HL-60 (cell line): ENCODE measurements at regions not wholly inside any gene's neighbourhood (a gene's known extent, or its start where the extent isn't known, plus 50 kb on each side); places are given as distances from the start of the nearest gene placed in this dataset.
A peak's percentile ranks its signal among the peaks of the same experiment; 100 is the strongest.

ENCODE experiments used
- DNase-seq, 2 experiments: peaks; one replicate each; pipeline ENCODE4 v3.0.0-alpha.2; 2010 to 2020; ENCODE audit warnings: low read depth in 1 of 2, low spot score in 1 of 2
- H3K27ac ChIP-seq: fragments of 250-450 bp; sonication (Bioruptor Pico); replicated peaks from 2 replicates; pipeline ENCODE4 v1.5.1; 2020; ENCODE audit warnings: mild to moderate bottlenecking, moderate library complexity
- H3K27me3 ChIP-seq: fragments of 250-450 bp; sonication (Bioruptor Pico); 2 replicates; pipeline ENCODE4 v1.5.1; 2021; ENCODE audit warnings: mild to moderate bottlenecking, moderate library complexity; ENCODE audit not compliant: insufficient read depth, poor library complexity, severe bottlenecking
- H3K4me3 ChIP-seq: replicated peaks from 2 replicates; pipeline ENCODE4 v1.5.1; 2011; ENCODE audit warnings: mild to moderate bottlenecking, control low read depth, low read length; ENCODE audit not compliant: insufficient read depth
- CTCF ChIP-seq: IDR thresholded peaks from one replicate; pipeline ENCODE4 v1.5.1; 2011; ENCODE audit warnings: low read length, control low read depth, inconsistent platforms; ENCODE audit not compliant: insufficient read depth
- GABPA ChIP-seq: IDR thresholded peaks from 2 replicates; pipeline ENCODE4 v1.6.1; 2012; ENCODE audit warnings: low read depth
- POLR2AphosphoS5 ChIP-seq: IDR thresholded peaks from 2 replicates; pipeline ENCODE4 v1.6.1; 2012; ENCODE audit warnings: low read depth
- SPI1 ChIP-seq: IDR thresholded peaks from 2 replicates; pipeline ENCODE4 v1.6.1; 2012; ENCODE audit warnings: low read depth, mild to moderate bottlenecking, borderline replicate concordance
- TF ChIP-seq, protein P1 (sequence below): IDR thresholded peaks from 2 replicates; pipeline ENCODE4 v1.6.1; 2012; ENCODE audit warnings: low read depth; ENCODE audit not compliant: insufficient replicate concordance

- Histone ChIP-seq H3K4me3 (no peak overlapping the region), H3K27ac (no peak overlapping the region), H3K27me3 (no peaks in the 10 kb centered on the region)
- TF ChIP-seq GABPA = no peak
- TF ChIP-seq SPI1 = no peak
- TF ChIP-seq CTCF = no peak
- TF ChIP-seq, protein P1, sequence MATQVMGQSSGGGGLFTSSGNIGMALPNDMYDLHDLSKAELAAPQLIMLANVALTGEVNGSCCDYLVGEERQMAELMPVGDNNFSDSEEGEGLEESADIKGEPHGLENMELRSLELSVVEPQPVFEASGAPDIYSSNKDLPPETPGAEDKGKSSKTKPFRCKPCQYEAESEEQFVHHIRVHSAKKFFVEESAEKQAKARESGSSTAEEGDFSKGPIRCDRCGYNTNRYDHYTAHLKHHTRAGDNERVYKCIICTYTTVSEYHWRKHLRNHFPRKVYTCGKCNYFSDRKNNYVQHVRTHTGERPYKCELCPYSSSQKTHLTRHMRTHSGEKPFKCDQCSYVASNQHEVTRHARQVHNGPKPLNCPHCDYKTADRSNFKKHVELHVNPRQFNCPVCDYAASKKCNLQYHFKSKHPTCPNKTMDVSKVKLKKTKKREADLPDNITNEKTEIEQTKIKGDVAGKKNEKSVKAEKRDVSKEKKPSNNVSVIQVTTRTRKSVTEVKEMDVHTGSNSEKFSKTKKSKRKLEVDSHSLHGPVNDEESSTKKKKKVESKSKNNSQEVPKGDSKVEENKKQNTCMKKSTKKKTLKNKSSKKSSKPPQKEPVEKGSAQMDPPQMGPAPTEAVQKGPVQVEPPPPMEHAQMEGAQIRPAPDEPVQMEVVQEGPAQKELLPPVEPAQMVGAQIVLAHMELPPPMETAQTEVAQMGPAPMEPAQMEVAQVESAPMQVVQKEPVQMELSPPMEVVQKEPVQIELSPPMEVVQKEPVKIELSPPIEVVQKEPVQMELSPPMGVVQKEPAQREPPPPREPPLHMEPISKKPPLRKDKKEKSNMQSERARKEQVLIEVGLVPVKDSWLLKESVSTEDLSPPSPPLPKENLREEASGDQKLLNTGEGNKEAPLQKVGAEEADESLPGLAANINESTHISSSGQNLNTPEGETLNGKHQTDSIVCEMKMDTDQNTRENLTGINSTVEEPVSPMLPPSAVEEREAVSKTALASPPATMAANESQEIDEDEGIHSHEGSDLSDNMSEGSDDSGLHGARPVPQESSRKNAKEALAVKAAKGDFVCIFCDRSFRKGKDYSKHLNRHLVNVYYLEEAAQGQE = no peak
- TF ChIP-seq POLR2AphosphoS5 = no peak
- DNase-seq = no peak
Observed at GRCh38 chr1:191752342-191752741, 405.9 kb upstream of the RGS18 start.

DNA sequence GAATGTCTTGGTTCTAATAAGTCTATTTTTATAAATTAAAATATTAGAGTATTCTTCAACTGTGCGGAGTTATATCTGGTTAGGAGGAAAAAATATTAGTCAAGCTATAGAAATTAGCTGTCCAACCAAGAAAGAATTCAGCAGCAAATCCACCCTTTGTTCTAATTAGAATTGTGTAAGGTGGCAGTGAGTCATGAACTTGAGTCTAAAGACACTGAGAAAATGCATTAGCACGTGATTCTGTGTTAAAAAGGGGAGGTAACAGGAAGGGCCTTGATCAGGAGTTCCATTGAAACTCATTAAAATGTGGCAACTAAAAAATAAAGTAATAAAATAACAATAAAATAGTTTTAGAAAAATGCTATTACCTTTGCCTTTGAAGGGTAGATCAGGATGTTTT is 398.2 kb upstream of the RGS18 start:
- peak in 1 of 2 experiments; percentile 28 for DNase-seq
- TF ChIP-seq GABPA (no peak), POLR2AphosphoS5 (no peak), CTCF (no peak)
- Histone ChIP-seq H3K4me3 (no peak overlapping the region), H3K27me3 (no peaks in the 10 kb centered on the region), H3K27ac (no peak overlapping the region)

DNA sequence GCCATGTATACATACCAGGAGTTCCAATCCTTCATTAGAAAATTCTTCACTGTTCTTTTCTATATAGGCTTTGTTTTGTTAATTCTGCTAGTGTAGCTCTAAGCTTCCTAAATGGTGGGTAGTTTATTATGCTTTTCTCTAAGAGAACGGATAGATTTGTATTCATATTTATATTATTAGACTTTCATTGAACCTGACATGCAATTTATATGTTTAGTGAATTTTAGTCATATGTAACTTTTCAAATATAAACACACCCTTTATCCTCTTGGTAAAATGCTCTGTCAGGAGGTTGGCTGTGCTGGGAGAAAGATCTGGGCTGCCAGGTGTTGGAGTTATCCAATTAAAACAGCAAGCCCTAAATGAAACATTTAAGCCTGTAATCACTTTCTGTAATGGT is 369.7 kb upstream of the RGS18 start:
- H3K27me3 ChIP-seq = no peaks in the 10 kb centered on the region
- H3K4me3 ChIP-seq = no peak overlapping the region
- no peak overlapping the region for H3K27ac ChIP-seq
- DNase-seq = no peak
- TF ChIP-seq GABPA (no peak), SPI1 (no peak), POLR2AphosphoS5 (no peak), CTCF (no peak)
- TF ChIP-seq, protein P1 = no peak

- TF ChIP-seq GABPA (no peak), POLR2AphosphoS5 (no peak), SPI1 (no peak), CTCF (no peak)
- TF ChIP-seq, protein P1 = no peak
- Histone ChIP-seq H3K27me3 (no peaks in the 10 kb centered on the region), H3K4me3 (no peak overlapping the region), H3K27ac (no peak overlapping the region)
- DNase-seq = no peak
Observed at GRCh38 chr1:191798178-191798577, 360.1 kb upstream of the RGS18 start.
